ENCODE measurements at regions not wholly inside any gene's neighbourhood (a gene's known extent, or its start where the extent isn't known, plus 50 kb on each side); places are given as distances from the start of the nearest gene placed in this dataset.

GRCh38 chr3:177467247-177467985 lies 270.1 kb upstream of the TBL1XR1 start:
- no peak overlapping the region for H3K27ac Mint-ChIP-seq (ENCODE audit: low read depth, unreplicated experiment)
- ChIA-PET POLR2A (no interaction called here), CTCF (interaction anchor here (0.5 to 0.6 kb wide), 3 partner anchors 19 to 396 kb away, joined by 3 read pairs; no protein-coding TSS in a partner anchor)
- DNase-seq (ENCODE audit: unreplicated experiment): no peak
- no peak overlapping the region for H3K4me3 Mint-ChIP-seq (ENCODE audit: unreplicated experiment)
- intact Hi-C loops (cut with micrococcal nuclease): no loop called here
- no peak for TF ChIP-seq CTCF (IDR thresholded peaks at IDR 0.05; ENCODE audit: unreplicated experiment)
- no TSS peak for BruUV-seq (replicated peaks)
- H3K27me3 Mint-ChIP-seq (ENCODE audit: insufficient read depth, unreplicated experiment): no peaks in the 10 kb centered on the region
- H3K4me1 Mint-ChIP-seq (ENCODE audit: insufficient read depth, unreplicated experiment): peaks cover 30% of the 10 kb centered on the region
- no peaks in the 10 kb centered on the region for H3K9me3 Mint-ChIP-seq (ENCODE audit: unreplicated experiment)
- no peaks in the 10 kb centered on the region for H3K36me3 Mint-ChIP-seq (ENCODE audit: insufficient read depth, unreplicated experiment)

- Mint-ChIP-seq H3K27ac (ENCODE audit: low read depth, unreplicated experiment) (peak overlapping the region; percentile 33), H3K4me3 (ENCODE audit: unreplicated experiment) (no peak overlapping the region), H3K36me3 (ENCODE audit: insufficient read depth, unreplicated experiment) (no peaks in the 10 kb centered on the region), H3K4me1 (ENCODE audit: insufficient read depth, unreplicated experiment) (peaks cover 30% of the 10 kb centered on the region), H3K9me3 (ENCODE audit: unreplicated experiment) (no peaks in the 10 kb centered on the region), H3K27me3 (ENCODE audit: insufficient read depth, unreplicated experiment) (no peaks in the 10 kb centered on the region)
- ChIA-PET CTCF (no interaction called here), POLR2A (no interaction called here)
- no peak for TF ChIP-seq CTCF (IDR thresholded peaks at IDR 0.05; ENCODE audit: unreplicated experiment)
- DNase-seq (ENCODE audit: unreplicated experiment): peak; percentile 63
- BruUV-seq (replicated peaks): no TSS peak
- intact Hi-C loops (cut with micrococcal nuclease): no loop called here
These were observed 271.0 kb upstream of the TBL1XR1 start for GRCh38 chr3:177468331-177468730.

- intact Hi-C loops (cut with micrococcal nuclease): no loop called here
- Mint-ChIP-seq H3K36me3 (ENCODE audit: insufficient read depth, unreplicated experiment) (no peaks in the 10 kb centered on the region), H3K4me1 (ENCODE audit: insufficient read depth, unreplicated experiment) (peaks cover 30% of the 10 kb centered on the region), H3K4me3 (ENCODE audit: unreplicated experiment) (no peak overlapping the region), H3K9me3 (ENCODE audit: unreplicated experiment) (no peaks in the 10 kb centered on the region), H3K27me3 (ENCODE audit: insufficient read depth, unreplicated experiment) (no peaks in the 10 kb centered on the region), H3K27ac (ENCODE audit: low read depth, unreplicated experiment) (no peak overlapping the region)
- no peak for TF ChIP-seq CTCF (IDR thresholded peaks at IDR 0.05; ENCODE audit: unreplicated experiment)
- ChIA-PET POLR2A (interaction anchor here (0.7 kb wide), 1 partner anchor 273 kb away, joined by 3 read pairs; no protein-coding TSS in a partner anchor), CTCF (interaction anchor here (0.6 kb wide), 1 partner anchor 288 kb away, joined by 5 read pairs; no protein-coding TSS in a partner anchor)
- BruUV-seq (replicated peaks): no TSS peak
- DNase-seq (ENCODE audit: unreplicated experiment): no peak
These were observed 271.5 kb upstream of the TBL1XR1 start for GRCh38 chr3:177468816-177469215.

GRCh38 chr3:177469216-177469615 lies 271.9 kb upstream of the TBL1XR1 start:
- Mint-ChIP-seq H3K27ac (ENCODE audit: low read depth, unreplicated experiment) (no peak overlapping the region), H3K4me3 (ENCODE audit: unreplicated experiment) (no peak overlapping the region), H3K27me3 (ENCODE audit: insufficient read depth, unreplicated experiment) (no peaks in the 10 kb centered on the region), H3K4me1 (ENCODE audit: insufficient read depth, unreplicated experiment) (peaks cover 27% of the 10 kb centered on the region), H3K36me3 (ENCODE audit: insufficient read depth, unreplicated experiment) (no peaks in the 10 kb centered on the region), H3K9me3 (ENCODE audit: unreplicated experiment) (no peaks in the 10 kb centered on the region)
- TF ChIP-seq CTCF (IDR thresholded peaks at IDR 0.05; ENCODE audit: unreplicated experiment): no peak
- ChIA-PET POLR2A (interaction anchor here (0.7 kb wide), 1 partner anchor 273 kb away, joined by 3 read pairs; no protein-coding TSS in a partner anchor), CTCF (interaction anchor here (0.6 kb wide), 1 partner anchor 289 kb away, joined by 5 read pairs; no protein-coding TSS in a partner anchor)
- DNase-seq (ENCODE audit: unreplicated experiment): no peak
- intact Hi-C loops (cut with micrococcal nuclease): no loop called here
- no TSS peak for BruUV-seq (replicated peaks)
